ENCODE measurements at regions not wholly inside any gene's neighbourhood (a gene's known extent, or its start where the extent isn't known, plus 50 kb on each side); places are given as distances from the start of the nearest gene placed in this dataset.

- TF ChIP-seq, protein P1, sequence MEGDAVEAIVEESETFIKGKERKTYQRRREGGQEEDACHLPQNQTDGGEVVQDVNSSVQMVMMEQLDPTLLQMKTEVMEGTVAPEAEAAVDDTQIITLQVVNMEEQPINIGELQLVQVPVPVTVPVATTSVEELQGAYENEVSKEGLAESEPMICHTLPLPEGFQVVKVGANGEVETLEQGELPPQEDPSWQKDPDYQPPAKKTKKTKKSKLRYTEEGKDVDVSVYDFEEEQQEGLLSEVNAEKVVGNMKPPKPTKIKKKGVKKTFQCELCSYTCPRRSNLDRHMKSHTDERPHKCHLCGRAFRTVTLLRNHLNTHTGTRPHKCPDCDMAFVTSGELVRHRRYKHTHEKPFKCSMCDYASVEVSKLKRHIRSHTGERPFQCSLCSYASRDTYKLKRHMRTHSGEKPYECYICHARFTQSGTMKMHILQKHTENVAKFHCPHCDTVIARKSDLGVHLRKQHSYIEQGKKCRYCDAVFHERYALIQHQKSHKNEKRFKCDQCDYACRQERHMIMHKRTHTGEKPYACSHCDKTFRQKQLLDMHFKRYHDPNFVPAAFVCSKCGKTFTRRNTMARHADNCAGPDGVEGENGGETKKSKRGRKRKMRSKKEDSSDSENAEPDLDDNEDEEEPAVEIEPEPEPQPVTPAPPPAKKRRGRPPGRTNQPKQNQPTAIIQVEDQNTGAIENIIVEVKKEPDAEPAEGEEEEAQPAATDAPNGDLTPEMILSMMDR (IDR thresholded peaks at IDR 0.05), result no peak
- no peak for TF ChIP-seq POLR2A (IDR thresholded peaks at IDR 0.05)
Observed at GRCh38 chr3:148235566-148235965, 462.1 kb upstream of the AGTR1 start.

Data from esophagus squamous epithelium (tissue), 4 donors.